WTC11 (cell line): ENCODE measurements at regions not wholly inside any gene's neighbourhood (a gene's known extent, or its start where the extent isn't known, plus 50 kb on each side); places are given as distances from the start of the nearest gene placed in this dataset.

Experiments used
- CREB1 ChIP-seq: sonication (generic); formaldehyde crosslinking; IDR thresholded peaks from 2 replicates; pipeline ENCODE4 v1.8.0; 2023; ENCODE audit warnings: mild to moderate bottlenecking, missing genetic modification reagents
- CTCF ChIP-seq: fragments of 200-600 bp; IDR thresholded peaks from 2 replicates; pipeline ENCODE4 v1.8.0; 2022; ENCODE audit warnings: antibody characterized with exemption
- ESRRA ChIP-seq: sonication (generic); formaldehyde crosslinking; IDR thresholded peaks from 2 replicates; pipeline ENCODE4 v1.8.1; 2022; ENCODE audit warnings: mild to moderate bottlenecking, missing genetic modification reagents, borderline replicate concordance
- IRF2 ChIP-seq: sonication (generic); formaldehyde crosslinking; IDR thresholded peaks from 2 replicates; pipeline ENCODE4 v1.8.0; 2022; ENCODE audit warnings: low read depth, missing genetic modification reagents, borderline replicate concordance
- KAT7 ChIP-seq: sonication (generic); formaldehyde crosslinking; IDR thresholded peaks from 2 replicates; pipeline ENCODE4 v1.8.1; 2023; ENCODE audit warnings: missing genetic modification reagents, mild to moderate bottlenecking, borderline replicate concordance
- NFYB ChIP-seq: sonication (generic); formaldehyde crosslinking; conservative IDR thresholded peaks from 2 replicates; pipeline ENCODE4 v1.8.0; 2022; ENCODE audit warnings: low read depth, missing genetic modification reagents
- SP1 ChIP-seq: sonication (generic); formaldehyde crosslinking; conservative IDR thresholded peaks from 2 replicates; pipeline ENCODE4 v1.8.1; 2022; ENCODE audit warnings: missing genetic modification reagents
- ZNF263 ChIP-seq: sonication (generic); formaldehyde crosslinking; IDR thresholded peaks from 2 replicates; pipeline ENCODE4 v1.8.1; 2022; ENCODE audit warnings: low read depth, mild to moderate bottlenecking, moderate library complexity, missing genetic modification reagents
- TF ChIP-seq, protein P1 (sequence below): sonication (generic); formaldehyde crosslinking; IDR thresholded peaks from 2 replicates; pipeline ENCODE4 v1.8.0; 2023; ENCODE audit warnings: mild to moderate bottlenecking, missing genetic modification reagents

- TF ChIP-seq IRF2 (CRISPR knock-in tag) (no peak), CTCF (no peak), CREB1 (CRISPR knock-in tag) (no peak), ZNF263 (no peak), SP1 (CRISPR knock-in tag) (no peak), ESRRA (CRISPR knock-in tag) (no peak), KAT7 (CRISPR knock-in tag) (no peak), NFYB (CRISPR knock-in tag) (no peak)
- TF ChIP-seq, protein P1, sequence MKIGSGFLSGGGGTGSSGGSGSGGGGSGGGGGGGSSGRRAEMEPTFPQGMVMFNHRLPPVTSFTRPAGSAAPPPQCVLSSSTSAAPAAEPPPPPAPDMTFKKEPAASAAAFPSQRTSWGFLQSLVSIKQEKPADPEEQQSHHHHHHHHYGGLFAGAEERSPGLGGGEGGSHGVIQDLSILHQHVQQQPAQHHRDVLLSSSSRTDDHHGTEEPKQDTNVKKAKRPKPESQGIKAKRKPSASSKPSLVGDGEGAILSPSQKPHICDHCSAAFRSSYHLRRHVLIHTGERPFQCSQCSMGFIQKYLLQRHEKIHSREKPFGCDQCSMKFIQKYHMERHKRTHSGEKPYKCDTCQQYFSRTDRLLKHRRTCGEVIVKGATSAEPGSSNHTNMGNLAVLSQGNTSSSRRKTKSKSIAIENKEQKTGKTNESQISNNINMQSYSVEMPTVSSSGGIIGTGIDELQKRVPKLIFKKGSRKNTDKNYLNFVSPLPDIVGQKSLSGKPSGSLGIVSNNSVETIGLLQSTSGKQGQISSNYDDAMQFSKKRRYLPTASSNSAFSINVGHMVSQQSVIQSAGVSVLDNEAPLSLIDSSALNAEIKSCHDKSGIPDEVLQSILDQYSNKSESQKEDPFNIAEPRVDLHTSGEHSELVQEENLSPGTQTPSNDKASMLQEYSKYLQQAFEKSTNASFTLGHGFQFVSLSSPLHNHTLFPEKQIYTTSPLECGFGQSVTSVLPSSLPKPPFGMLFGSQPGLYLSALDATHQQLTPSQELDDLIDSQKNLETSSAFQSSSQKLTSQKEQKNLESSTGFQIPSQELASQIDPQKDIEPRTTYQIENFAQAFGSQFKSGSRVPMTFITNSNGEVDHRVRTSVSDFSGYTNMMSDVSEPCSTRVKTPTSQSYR = no peak
Observed at GRCh38 chr10:110396284-110396651, 91.5 kb upstream of the SMNDC1 start.
